GM18511 (cell line): ENCODE measurements at regions not wholly inside any gene's neighbourhood (a gene's known extent, or its start where the extent isn't known, plus 50 kb on each side); places are given as distances from the start of the nearest gene placed in this dataset.

ENCODE experiments used
- ATAC-seq: cut with Tn5 transposase; IDR thresholded peaks from one replicate; pipeline ENCODE4 v1.9.1; 2021; ENCODE audit warnings: mild to moderate bottlenecking, moderate library complexity; ENCODE audit not compliant: unreplicated experiment

DNA sequence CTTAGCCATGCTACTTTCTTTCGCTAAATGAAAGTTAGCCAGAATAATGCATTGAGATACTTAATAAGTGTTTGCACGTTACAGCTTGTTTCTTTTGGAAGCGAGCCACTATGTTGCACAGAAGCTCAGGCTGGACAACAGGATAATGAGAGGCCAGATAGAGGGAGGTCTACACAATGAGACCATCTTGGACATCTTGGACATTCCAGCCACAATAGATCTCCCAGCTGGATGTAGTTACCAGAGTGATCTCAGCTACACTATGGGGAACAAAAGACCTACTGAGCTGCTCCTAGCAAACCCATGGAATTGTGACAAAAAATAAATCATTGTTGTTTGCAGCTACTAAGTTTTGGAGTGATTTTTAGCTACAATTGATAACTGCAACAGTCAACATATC, 540.1 kb upstream of the SEMA6D start:
- no peak for ATAC-seq

DNA sequence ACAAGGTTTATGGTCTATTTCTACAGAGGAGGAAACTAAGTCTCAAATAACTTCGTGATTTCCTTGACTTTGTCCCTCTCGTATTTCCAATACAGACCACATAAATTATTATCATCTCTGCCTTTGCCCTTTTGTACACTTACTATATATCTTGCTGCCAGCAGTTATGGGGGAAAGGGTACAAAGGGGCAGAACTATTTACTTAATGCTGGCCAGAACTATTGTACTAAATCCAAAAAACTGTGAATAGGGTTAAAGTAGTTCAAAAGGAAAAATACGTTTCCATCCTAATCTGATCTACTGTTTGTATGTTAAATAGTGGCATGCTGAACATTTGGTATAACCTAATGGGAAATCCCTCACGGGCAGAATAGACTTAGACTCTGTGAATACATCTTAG, 537.3 kb upstream of the SEMA6D start:
- no peak for ATAC-seq

- no peak for ATAC-seq
Measured at GRCh38 chr15:47182818-47183217, 534.5 kb upstream of the SEMA6D start.

DNA sequence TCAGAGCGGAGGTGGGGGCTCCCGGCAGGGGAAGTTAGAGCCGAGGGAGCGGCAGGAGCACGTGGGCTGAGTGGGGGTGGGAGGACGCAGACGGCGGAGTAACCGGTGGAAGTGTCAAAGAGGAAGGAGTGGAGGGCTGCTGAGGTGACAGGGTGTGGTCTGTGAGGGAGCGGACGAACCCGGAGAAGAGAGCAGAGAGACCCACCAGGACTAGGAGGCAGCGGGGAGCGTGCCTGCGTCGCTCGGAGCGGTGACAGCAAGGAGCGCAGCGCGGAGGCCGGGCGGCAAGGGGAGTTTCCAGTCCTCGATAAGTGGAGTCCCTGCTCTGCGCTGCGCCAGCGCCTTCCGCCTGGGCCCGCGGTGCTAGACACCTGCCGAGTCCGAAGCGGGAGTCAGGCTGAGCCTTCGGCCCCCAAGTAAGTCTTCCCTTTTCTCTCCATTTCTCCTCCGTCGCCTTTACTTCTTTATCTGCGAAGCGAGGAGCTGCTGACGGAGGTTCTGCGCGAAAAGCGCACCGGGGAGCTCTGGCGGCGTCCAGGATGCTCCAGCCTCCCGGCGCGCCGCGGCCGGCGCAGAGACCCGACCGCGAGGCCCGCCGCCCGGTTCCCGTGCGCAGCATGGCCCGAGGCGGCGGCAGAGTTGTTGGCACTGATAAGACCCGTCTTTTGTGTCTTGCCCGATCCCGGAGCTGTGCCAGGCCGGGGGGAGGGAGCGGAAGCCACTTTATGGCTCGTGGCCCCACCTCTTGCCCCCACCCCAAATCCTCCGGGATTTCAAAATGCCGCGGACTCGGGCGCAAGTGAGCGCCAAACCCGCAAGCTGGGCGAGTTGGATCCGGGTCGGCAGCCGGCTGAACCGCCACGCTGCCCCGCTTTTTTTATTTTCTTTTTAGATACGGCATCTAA, 533.0 kb upstream of the SEMA6D start:
- ATAC-seq: no peak

- no peak for ATAC-seq
Measured at GRCh38 chr15:47184908-47185801, 532.1 kb upstream of the SEMA6D start.

- ATAC-seq: no peak
Measured at GRCh38 chr15:47186075-47186474, 531.2 kb upstream of the SEMA6D start.

DNA sequence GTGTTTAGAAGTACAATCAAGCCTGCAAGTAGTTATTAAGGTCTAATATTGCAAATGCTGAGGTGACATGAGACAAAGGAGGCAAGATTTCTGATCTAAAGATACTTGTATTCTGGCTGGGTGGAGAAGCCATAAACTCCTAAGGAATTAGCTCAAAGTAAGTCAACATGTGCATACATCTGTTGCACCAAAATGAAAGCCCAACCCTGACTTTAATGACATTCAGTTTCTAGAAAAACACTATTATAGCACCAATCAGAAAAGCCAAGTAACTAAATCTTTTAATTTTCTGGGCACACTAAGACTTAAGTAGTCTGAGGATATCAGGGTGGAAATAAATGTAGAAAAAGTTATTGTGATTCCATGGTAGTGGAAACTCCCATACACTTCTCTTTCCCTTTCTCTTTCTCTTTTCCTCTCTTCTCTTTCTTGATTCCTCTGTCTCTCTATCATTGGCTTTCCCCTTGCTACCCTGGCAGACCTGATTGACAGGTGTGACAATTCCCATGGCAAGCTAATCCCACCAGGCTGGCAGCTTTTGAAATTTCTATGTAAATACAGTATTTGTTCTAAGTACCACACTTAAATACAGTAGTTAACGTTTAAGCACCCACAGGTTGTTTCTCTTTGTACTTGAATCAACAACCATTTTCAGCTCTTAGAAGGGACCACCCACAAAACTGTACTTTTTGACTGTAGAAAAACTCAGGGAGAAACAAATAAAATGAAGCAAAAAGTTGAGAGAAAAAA, 528.4 kb upstream of the SEMA6D start:
- no peak for ATAC-seq

GRCh38 chr15:47194718-47195117, 522.6 kb upstream of the SEMA6D start:
- ATAC-seq: no peak

GRCh38 chr15:47196048-47196447, 521.3 kb upstream of the SEMA6D start:
- peak; percentile 92 for ATAC-seq

GRCh38 chr15:47203993-47204392, 513.3 kb upstream of the SEMA6D start:
- ATAC-seq: no peak

- ATAC-seq: no peak
Measured at GRCh38 chr15:47206358-47206978, 510.8 kb upstream of the SEMA6D start.

DNA sequence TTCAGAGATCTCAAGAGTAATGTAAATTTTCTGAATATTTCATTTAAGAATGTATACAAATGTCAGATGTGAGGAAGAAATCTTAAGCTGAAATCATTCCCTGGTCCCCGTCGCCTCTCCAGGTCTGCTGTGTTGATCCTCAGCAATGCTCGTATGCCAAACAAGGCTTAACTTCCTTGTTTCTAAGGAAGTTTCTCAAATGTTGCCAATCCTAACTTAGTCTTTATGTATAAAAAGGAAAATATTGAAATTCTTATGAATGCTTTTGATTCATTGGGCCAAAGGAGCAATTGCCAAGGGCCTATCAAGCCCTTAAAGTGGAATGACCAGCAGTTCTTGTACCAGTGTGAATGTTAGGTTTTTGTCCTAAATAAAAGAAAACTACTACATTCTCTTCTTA, 507.7 kb upstream of the SEMA6D start:
- ATAC-seq: no peak

DNA sequence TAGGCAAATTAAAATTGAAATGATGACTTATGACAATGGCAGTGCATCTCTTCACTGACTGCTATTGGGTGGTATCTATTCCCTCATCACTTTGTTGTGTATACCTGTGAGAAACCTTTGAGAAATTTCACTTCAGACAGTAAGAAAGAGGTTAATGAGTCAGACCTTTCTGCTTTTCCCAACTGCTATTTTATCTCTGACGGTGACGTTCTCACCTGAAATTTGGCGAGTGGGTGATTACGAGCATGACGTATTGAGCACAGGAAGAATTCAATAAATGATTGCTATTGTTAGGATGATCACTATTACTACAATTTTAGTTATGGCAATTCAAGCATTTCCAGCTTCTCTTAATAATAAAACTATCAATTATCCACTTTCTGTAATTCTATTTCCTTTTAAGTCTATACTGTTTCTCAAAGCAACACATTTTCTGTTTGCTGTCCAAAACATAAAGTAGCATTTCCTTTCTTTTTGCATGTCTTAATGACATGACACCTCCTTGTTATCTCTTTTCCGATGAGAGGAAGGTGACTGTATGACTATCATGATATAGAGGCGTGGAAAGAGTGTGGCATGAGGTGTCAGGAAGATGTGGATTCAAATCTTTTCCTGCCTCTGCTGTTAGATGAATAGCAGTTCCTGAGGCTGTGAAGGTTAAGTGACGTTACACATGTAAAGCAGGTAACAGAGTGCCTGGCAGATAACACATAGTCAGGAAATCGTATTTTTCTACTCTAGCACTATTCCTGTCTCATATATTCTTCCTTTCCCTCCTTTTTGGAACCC, 504.9 kb upstream of the SEMA6D start:
- no peak for ATAC-seq

DNA sequence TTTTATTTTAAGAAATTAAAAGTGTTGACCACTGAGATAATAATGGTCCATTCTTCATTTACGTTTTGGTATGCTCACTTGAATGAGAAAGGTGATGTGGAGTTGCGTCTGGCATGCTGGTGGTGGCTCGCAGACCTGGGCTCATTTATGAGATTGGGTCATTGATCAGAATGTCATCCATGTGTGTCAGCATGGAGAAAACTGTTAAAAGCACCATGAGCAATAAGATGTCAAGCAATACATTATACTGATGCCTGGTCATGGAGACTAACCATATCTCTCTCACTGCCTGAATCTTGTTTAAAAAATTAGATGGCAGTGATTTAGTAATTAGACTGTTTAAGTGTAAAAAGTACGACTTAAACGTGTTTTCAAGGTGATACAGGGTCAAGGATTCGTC, 503.4 kb upstream of the SEMA6D start:
- no peak for ATAC-seq

- no peak for ATAC-seq
Measured at GRCh38 chr15:47218295-47218694, 499.0 kb upstream of the SEMA6D start.

- ATAC-seq: no peak
Measured at GRCh38 chr15:47244361-47244760, 472.9 kb upstream of the SEMA6D start.

DNA sequence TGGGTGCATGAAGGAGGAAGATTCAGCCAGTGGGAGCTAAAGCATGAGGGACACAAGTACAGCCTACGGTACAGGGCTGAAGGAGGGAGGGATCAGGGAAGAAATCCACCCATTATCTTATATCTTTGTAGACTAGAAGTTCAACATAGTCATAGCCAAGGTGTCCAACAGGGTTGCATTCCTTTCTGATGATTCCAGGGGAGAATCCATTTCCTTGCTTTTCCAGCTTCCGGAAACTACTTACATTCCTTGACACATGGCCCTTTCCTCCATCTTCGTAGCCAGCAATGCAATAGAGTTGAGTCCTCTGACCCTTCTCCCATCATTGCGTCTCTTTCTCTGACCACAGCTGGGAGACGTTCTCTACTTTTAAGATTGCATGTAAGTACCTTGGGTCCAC, 471.0 kb upstream of the SEMA6D start:
- no peak for ATAC-seq

GRCh38 chr15:47258521-47258920, 458.8 kb upstream of the SEMA6D start:
- no peak for ATAC-seq

DNA sequence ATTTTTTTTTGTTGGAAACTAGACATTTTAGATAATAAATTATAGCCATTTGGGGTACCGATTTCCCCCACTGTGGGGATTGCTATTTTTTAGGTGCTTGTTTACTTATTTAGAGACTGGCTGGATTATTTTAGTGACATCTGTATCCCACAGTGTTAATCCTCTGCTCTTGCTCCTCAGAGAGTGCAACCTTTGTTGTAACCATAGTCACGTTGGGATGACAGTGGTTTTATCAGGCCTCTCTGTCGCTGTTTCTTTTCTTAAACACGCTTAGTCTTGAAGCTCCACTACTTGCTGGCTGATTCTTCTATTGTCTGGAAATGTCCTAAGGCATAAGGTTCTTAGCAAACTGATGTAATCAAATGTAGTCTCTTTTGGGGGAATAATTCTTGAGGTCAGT, 451.6 kb upstream of the SEMA6D start:
- no peak for ATAC-seq

DNA sequence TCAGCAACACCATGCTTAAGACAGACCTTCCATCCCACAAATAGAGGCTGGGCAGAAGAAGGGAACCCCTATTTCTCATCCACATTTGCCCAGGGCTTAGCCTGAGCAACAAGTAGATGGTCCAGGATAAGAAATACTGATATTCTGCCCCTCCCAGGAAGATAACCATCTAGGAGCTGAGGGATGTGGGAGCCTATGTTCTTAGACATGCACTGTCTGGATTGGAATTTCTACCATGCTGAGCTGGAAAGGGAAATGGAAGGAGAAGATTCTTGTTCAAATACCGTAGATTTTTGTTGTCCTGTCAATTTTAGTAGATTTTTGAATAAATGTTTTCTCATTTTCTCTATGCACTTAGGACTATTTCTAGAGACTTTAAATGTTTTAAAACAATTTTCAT, 450.7 kb upstream of the SEMA6D start:
- ATAC-seq: no peak
